PC-3 (cell line): ENCODE measurements at regions not wholly inside any gene's neighbourhood (a gene's known extent, or its start where the extent isn't known, plus 50 kb on each side); places are given as distances from the start of the nearest gene placed in this dataset.

ENCODE experiments used
- EZH2 ChIP-seq: fragments of 300-600 bp; sonication (generic); IDR thresholded peaks from one replicate; pipeline ENCODE4 v1.6.1; 2017; ENCODE audit warnings: antibody characterized with exemption, mild to moderate bottlenecking, low read length; ENCODE audit not compliant: unreplicated experiment
- TF ChIP-seq, protein P1 (sequence below): fragments of 300-600 bp; sonication (generic); conservative IDR thresholded peaks from 2 replicates; pipeline ENCODE4 v1.5.1; 2017; ENCODE audit warnings: antibody characterized with exemption, low read depth, mild to moderate bottlenecking, low read length

GRCh38 chr3:194076475-194076874 is 59.5 kb upstream of the HES1 start:
- TF ChIP-seq, protein P1, sequence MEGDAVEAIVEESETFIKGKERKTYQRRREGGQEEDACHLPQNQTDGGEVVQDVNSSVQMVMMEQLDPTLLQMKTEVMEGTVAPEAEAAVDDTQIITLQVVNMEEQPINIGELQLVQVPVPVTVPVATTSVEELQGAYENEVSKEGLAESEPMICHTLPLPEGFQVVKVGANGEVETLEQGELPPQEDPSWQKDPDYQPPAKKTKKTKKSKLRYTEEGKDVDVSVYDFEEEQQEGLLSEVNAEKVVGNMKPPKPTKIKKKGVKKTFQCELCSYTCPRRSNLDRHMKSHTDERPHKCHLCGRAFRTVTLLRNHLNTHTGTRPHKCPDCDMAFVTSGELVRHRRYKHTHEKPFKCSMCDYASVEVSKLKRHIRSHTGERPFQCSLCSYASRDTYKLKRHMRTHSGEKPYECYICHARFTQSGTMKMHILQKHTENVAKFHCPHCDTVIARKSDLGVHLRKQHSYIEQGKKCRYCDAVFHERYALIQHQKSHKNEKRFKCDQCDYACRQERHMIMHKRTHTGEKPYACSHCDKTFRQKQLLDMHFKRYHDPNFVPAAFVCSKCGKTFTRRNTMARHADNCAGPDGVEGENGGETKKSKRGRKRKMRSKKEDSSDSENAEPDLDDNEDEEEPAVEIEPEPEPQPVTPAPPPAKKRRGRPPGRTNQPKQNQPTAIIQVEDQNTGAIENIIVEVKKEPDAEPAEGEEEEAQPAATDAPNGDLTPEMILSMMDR, result no peak
- TF ChIP-seq EZH2, result no peak
